Activated effector memory CD4-positive, alpha-beta T cell treated with Interleukin-2 at 50 U/mL for 16 hours (primary cell): ENCODE measurements at regions not wholly inside any gene's neighbourhood (a gene's known extent, or its start where the extent isn't known, plus 50 kb on each side); places are given as distances from the start of the nearest gene placed in this dataset.
"Not testable (repeated sequence)": the region's sequence is repeated elsewhere in the genome, so short reads cannot be mapped to it uniquely, and the experiment has no call there.

Source experiments
- DNase-seq: peaks from one replicate; pipeline ENCODE4 v3.0.0-alpha.2; 2020

GRCh38 chr12:41653386-41654326, 465.5 kb downstream of the PDZRN4 start:
- no peak for DNase-seq

DNA sequence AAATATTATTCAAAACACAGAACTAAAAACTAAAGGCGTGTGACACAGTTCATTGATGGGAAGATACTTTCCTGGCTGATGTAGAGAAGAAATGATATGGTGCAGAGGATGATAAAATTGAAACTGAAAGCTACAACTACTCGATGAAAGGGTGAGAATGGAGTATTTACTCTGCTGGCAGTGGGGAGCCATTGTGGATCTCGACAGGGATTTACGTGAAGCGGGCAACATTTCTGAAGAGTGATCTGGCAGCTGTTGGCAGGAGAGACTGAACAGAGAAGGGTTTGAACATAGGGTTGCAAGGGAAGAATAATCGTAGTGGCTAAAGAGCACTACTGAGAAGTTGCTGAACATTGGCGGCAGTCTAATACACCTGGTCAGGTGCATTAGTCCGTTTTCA, 464.9 kb downstream of the PDZRN4 start:
- DNase-seq, result no peak

GRCh38 chr12:41645624-41646023, 457.5 kb downstream of the PDZRN4 start:
- DNase-seq, result no peak

DNA sequence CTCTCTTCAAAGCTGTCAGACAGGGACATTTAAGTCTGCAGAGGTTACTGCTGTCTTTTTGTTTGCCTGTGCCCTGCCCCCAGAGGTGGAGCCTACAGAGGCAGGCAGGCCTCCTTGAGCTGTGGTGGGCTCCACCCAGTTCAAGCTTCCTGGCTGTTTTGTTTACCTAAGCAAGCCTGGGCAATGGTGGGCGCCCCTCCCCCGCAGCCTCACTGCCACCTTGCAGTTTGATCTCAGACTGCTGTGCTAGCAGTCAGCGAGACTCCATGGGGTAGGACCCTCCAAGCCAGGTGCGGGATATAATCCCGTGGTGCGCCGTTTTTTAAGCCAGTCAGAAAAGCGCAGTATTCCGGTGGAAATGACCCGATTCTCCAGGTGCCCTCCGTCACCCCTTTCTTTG, 454.7 kb downstream of the PDZRN4 start:
- DNase-seq, result not testable (repeated sequence)

DNA sequence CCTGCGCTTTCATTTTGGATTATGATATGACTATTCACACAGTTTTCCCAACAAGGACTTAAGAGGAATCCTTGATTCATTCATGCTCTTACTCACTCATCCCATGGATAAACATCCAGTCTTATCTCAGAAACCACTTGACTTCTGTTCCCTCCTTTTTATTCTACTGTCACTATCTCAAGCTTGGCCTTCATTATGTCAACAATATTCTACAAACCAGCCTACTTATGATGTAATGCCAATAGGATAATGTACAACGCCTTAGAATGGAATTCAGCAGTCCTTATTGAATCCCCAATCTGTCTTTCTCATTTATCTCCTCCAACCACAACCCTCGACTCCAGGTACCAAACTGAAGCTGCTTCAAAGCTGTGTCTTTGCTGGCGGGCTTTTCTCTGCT, 448.5 kb downstream of the PDZRN4 start:
- no peak for DNase-seq

GRCh38 chr12:41635626-41636364, 447.7 kb downstream of the PDZRN4 start:
- no peak for DNase-seq

- no peak for DNase-seq
These were observed 446.0 kb downstream of the PDZRN4 start for GRCh38 chr12:41634091-41634490.

DNA sequence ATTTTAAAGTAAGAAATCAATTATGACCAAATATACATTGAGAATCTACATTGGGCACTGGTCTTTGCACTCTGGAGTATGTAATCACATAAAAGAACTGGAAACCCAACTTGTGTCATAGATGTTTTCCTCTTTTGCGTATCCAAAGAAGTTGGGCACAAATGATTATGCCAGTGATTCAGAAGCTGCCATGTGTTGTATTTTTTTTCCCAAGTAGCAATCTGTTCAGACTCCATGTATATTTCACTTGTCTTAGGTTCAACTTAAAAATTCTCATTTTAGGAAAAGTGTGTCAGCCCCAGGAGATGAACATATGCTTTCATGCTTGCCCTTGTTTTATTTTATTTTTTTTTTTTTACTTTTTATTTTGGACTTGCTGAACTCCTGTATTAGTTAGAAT, 441.5 kb downstream of the PDZRN4 start:
- DNase-seq, result no peak

GRCh38 chr12:41627476-41627875, 439.4 kb downstream of the PDZRN4 start:
- DNase-seq, result no peak

DNA sequence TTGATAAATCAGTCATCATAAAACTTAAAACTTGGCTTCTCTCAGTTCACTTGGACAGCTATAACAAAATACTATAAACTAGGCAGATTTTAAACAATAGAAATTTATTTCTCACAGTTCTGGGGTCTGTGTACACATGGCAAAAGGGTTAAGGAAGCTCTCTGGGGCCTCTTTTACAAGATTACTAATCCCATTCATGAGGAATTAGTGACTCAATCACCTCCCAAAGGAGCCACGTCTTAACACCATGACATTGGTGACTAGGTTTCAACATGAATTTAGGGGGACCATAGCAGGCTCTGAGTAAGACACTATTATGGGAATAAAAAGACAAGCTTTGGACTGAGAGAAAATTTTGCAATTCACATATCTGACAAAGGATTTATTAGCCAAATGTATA, 436.5 kb downstream of the PDZRN4 start:
- DNase-seq, result no peak
